Prostate gland (tissue), 2 donors: ENCODE measurements at regions not wholly inside any gene's neighbourhood (a gene's known extent, or its start where the extent isn't known, plus 50 kb on each side); places are given as distances from the start of the nearest gene placed in this dataset.

Source experiments
- POLR2A ChIP-seq: fragments of 450-650 bp; IDR thresholded peaks from one replicate; pipeline ENCODE4 v1.6.1; 2016; ENCODE audit warnings: antibody characterized with exemption, mild to moderate bottlenecking
- TF ChIP-seq, protein P1 (sequence below), 4 experiments: fragments of 200-600 bp in 2 of 4; fragments of 450-650 bp in 2 of 4; sonication (generic) in 2 of 4; IDR thresholded peaks; 1 replicate in 3 of 4; 2 replicates in 1 of 4; pipeline ENCODE4 v1.5.1; 2016 to 2019; ENCODE audit warnings: antibody characterized with exemption in 4 of 4, mild to moderate bottlenecking in 2 of 4, moderate library complexity in 2 of 4

DNA sequence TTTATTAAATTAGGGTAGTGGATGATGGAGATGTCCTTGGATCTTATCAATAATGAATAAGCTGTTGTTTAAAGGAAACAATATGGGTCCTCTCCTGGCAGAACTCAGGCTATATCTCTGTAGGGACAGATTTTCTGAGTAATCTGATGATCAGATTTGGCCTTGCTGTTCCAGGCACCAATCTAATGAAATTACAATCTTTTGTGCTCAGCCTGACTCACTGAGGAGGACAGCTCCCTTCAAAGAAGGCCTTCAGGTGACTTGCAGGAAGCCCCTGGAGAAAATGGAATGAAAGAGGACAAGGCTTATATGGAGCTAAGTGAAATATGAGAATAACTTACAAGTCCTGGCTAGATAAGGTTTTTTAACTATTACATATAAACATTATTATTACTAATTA lies 486.4 kb upstream of the SORCS1 start:
- TF ChIP-seq, protein P1, sequence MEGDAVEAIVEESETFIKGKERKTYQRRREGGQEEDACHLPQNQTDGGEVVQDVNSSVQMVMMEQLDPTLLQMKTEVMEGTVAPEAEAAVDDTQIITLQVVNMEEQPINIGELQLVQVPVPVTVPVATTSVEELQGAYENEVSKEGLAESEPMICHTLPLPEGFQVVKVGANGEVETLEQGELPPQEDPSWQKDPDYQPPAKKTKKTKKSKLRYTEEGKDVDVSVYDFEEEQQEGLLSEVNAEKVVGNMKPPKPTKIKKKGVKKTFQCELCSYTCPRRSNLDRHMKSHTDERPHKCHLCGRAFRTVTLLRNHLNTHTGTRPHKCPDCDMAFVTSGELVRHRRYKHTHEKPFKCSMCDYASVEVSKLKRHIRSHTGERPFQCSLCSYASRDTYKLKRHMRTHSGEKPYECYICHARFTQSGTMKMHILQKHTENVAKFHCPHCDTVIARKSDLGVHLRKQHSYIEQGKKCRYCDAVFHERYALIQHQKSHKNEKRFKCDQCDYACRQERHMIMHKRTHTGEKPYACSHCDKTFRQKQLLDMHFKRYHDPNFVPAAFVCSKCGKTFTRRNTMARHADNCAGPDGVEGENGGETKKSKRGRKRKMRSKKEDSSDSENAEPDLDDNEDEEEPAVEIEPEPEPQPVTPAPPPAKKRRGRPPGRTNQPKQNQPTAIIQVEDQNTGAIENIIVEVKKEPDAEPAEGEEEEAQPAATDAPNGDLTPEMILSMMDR (IDR thresholded peaks at IDR 0.05): no peak
- no peak for TF ChIP-seq POLR2A
